ENCODE measurements at regions not wholly inside any gene's neighbourhood (a gene's known extent, or its start where the extent isn't known, plus 50 kb on each side); places are given as distances from the start of the nearest gene placed in this dataset.

GRCh38 chr2:45323344-45323743 lies 287.7 kb downstream of the SRBD1 start:
- DNase-seq (ENCODE audit: low read depth in 1 of 2, low spot score in 1 of 2) = no peak
- Histone ChIP-seq H3K27me3 (ENCODE audit: insufficient read depth, poor library complexity, severe bottlenecking) (no peaks in the 10 kb centered on the region), H3K27ac (replicated peaks) (no peak overlapping the region), H3K4me3 (replicated peaks; ENCODE audit: insufficient read depth, low read length) (no peak overlapping the region)
- peak; percentile 17; the same call in 1 of the 2 replicates for TF ChIP-seq SPI1 (IDR thresholded peaks at IDR 0.05; ENCODE audit: borderline replicate concordance, low read depth)
- no peak for TF ChIP-seq POLR2AphosphoS5 (IDR thresholded peaks at IDR 0.05; ENCODE audit: low read depth)
- TF ChIP-seq CTCF (IDR thresholded peaks at IDR 0.05; ENCODE audit: insufficient read depth, low read length) = no peak
- TF ChIP-seq REST (IDR thresholded peaks at IDR 0.05; ENCODE audit: insufficient replicate concordance, low read depth) = no peak
- TF ChIP-seq GABPA (IDR thresholded peaks at IDR 0.05; ENCODE audit: low read depth) = no peak

- Histone ChIP-seq H3K27ac (replicated peaks) (no peak overlapping the region), H3K4me3 (replicated peaks; ENCODE audit: insufficient read depth, low read length) (no peak overlapping the region), H3K27me3 (ENCODE audit: insufficient read depth, poor library complexity, severe bottlenecking) (no peaks in the 10 kb centered on the region)
- no peak for DNase-seq (ENCODE audit: low read depth in 1 of 2, low spot score in 1 of 2)
- TF ChIP-seq GABPA (IDR thresholded peaks at IDR 0.05; ENCODE audit: low read depth) (no peak), REST (IDR thresholded peaks at IDR 0.05; ENCODE audit: insufficient replicate concordance, low read depth) (no peak)
Observed at GRCh38 chr2:45320956-45321355, 290.1 kb downstream of the SRBD1 start.

GRCh38 chr2:45319683-45320455 lies 291.2 kb downstream of the SRBD1 start:
- no peak for DNase-seq (ENCODE audit: low read depth in 1 of 2, low spot score in 1 of 2)
- Histone ChIP-seq H3K4me3 (replicated peaks; ENCODE audit: insufficient read depth, low read length) (no peak overlapping the region), H3K27ac (replicated peaks) (no peak overlapping the region), H3K27me3 (ENCODE audit: insufficient read depth, poor library complexity, severe bottlenecking) (no peaks in the 10 kb centered on the region)
- no peak for TF ChIP-seq CTCF (IDR thresholded peaks at IDR 0.05; ENCODE audit: insufficient read depth, low read length)
- TF ChIP-seq GABPA (IDR thresholded peaks at IDR 0.05; ENCODE audit: low read depth) = no peak
- no peak for TF ChIP-seq POLR2AphosphoS5 (IDR thresholded peaks at IDR 0.05; ENCODE audit: low read depth)
- TF ChIP-seq REST (IDR thresholded peaks at IDR 0.05; ENCODE audit: insufficient replicate concordance, low read depth) = no peak
- TF ChIP-seq SPI1 (IDR thresholded peaks at IDR 0.05; ENCODE audit: borderline replicate concordance, low read depth) = no peak
